RPMI7951 (cell line): ENCODE measurements at regions not wholly inside any gene's neighbourhood (a gene's known extent, or its start where the extent isn't known, plus 50 kb on each side); places are given as distances from the start of the nearest gene placed in this dataset.
A peak's percentile ranks its signal among the peaks of the same experiment; 100 is the strongest.
"Not testable (repeated sequence)": the region's sequence is repeated elsewhere in the genome, so short reads cannot be mapped to it uniquely, and the experiment has no call there.

Experiments
- DNase-seq: peaks from one replicate; pipeline ENCODE4 v3.0.0-alpha.2; 2012; ENCODE audit warnings: low read depth

DNA sequence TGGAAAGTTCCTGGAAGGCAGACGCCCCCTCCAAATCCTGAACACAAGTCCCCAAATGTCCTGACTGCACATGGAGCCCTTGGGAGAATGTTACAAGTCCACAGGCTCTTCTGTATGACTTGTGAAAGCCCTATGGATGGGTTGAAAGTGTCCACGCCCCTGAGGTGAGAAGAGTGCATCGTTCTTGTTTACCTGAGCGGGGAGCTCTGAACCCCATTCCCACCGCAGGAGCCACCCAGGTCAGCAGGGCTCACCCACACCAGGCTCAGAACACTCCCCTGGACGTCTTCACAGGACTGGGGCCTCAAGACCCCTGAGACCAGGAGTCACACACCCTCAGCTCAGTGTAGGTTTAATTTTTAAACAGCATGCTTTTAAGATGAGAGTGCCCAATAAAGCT, 84.2 kb upstream of the TMEM18 start:
- DNase-seq: no peak

DNA sequence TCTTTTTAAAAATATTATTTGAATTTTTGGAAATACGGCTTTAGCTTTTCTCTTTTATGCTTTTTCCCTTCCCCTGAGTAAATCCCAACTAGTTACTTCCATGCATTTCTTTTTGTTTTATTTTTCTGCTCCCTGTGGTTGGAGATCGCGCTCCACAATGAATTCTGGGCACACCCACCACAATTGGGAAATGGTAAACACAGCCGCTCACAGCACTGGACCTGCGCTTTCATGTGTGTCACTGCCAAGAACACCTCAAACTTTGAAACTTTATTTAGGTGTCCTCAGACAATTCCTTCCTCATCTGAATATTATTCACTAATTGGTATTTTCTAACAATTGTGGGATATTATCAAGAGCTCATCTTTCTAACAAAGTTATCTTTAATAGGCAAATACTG, 82.8 kb upstream of the TMEM18 start:
- DNase-seq: no peak

DNA sequence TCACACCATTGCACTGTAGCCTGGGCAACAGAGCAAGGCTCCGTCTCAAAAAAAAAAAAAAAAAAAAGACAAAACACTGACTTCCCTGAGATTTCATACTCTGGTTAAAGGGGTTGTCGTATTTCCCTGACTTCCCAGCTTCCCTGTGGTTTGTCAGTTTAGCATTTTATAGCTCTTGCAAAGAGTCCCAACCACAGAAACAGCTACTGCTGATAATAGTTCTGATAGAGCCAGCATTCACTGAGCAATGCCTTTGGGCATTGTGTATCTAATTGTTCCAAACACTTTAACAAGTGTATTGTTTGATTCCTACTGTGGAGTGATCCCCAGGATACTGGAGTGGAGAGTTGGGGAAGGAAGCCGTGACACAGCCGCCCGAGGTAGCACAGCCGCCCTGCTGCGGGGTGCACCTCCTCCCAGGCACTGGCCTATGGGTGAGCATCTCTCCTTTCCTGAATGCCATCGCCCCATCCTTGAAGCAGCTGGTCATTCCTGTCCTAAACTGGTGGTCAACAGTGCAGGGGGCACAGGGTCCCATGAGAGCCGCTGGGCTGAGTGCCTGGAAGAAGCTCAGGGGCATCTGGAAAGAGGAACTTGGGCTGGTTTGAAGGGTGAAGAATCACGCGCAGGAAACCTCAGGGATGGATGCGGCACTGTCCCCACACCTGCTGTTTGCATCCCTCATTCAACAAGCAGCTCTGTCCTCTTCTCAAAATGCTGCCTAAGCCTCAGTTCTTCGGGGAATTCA, 81.0 kb upstream of the TMEM18 start:
- DNase-seq: no peak

DNA sequence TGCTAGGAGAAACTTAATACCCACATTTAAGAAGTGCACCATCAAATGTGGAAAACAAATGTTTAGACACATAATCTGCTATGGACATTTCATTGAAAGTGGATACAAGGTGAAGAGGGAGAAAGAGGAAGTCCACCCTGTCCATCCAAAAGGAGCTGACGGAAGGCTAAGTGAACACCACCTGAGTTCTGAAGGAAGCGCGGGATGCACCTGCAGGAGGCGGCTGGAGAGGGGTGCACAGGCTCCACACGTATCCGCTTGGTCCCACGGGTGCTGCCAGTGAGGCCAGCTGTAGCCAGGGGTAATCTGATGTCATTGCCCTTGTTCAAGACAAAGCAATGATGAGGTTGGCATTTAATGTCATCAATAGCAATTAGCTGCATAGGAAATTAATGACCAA, 75.9 kb upstream of the TMEM18 start:
- DNase-seq: no peak

DNA sequence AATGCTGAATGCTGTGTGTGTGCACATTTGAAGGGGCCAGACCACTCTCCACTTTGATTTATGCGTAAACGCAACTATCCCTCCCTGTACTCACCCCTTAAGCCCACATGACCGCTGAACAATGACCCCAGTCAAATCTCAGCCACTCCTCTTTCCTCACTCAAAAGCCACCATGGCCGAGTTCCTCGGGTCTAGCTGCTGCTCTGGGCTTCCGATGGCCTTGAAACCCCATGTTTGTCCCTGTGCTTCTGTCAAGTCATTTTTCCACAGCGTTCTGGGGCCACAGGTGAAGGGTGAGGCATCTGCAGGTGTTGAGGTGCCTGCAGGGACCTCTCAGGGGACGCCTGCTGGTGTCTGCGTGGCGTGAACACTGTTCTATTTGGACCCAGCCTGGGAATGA, 74.3 kb upstream of the TMEM18 start:
- no peak for DNase-seq

DNA sequence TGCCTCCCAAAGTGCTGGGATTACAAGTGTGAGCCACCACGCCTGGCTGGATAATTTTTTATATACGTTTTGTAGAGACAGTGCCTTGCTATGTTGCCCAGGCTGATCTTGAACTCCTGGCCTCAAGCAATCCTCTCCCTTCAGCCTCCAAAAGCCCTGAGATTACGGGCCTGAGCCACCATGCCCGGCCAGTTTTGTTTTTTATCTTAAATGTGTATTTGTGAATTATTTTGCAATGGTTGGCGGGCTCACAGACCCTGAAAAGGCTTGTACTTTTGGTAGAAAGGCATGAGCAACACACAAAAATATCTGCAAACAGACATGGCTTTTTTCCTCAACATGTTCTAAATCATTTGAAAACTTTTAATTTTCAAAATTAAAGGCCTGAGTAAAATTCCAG, 73.4 kb upstream of the TMEM18 start:
- DNase-seq: no peak

DNA sequence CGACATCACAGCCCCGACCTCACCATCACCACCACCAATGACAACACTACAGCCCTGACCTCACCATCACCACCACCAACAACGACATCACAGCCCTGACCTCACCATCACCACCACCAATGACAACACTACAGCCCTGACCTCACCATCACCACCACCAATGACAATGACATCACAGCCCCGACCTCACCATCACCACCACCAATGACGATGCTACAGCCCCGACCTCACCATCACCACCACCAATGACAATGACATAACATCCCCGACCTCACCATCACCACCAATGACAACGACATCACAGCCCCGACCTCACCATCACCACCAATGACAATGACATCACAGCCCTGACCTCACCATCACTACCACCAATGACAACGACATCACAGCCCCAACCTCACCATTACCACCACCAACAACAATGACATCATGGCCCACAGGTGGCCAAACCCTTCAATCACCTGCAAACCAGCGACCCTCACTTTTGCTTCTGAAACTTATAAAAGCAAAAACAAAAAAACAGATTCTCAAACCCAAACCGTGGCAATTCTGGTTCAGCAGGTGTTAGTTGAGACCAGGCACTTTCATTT, 70.7 kb upstream of the TMEM18 start:
- no peak for DNase-seq

DNA sequence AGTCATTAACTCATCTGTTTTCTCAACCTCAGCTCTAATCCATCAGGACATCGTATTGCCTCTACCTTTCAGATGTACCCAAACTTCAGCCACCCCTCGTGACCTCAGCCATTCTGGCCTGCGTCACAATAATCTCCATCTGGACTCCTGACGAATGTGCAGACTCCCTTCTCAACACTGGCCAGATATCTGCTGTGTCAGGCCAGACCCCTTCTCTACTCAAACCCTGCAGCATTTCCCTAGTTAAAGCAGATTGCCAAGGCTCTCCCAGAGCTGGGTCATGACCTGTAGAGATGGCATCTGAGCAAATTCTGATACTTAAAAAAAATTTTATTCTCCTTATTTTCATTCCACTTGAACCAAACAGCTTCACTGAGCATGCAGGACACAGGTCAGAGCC, 69.5 kb upstream of the TMEM18 start:
- DNase-seq: no peak

DNA sequence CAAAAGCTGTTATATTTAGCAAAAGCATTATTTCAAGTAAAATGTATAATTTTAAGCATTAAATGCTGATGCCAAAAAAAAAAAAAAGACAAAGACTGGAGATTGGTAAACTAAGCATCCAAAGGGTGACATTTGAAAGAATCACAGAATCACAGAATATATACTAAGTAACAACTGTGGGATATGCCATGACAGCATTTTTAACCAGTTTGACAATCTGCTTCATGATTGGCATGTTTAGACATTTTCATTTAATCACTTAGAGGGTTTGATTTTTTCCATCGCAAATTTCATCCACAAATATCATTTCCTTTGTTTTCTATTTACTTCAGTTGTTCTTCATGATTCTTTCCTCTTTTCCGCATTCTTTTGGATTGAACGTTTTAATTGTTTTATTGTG, 66.9 kb upstream of the TMEM18 start:
- DNase-seq: no peak

DNA sequence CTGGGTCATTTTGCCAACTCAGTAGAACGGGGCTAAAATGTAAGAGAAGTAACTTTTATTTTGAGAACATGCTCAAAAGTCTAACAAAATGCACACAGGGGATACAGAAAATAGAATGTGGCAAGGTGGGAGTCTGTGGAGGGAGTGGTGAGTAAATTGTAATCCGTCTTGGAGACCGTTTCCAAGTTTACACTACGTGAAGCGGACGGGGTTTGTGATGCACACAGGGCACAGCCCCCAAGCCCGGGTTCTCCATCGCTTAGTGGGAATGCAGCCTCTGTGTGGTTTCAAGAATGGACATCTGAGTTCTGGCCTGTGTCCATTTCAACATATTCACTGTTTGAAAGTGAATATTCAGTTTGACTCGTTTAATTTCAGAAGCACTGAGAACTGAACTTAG, 65.0 kb upstream of the TMEM18 start:
- no peak for DNase-seq

DNA sequence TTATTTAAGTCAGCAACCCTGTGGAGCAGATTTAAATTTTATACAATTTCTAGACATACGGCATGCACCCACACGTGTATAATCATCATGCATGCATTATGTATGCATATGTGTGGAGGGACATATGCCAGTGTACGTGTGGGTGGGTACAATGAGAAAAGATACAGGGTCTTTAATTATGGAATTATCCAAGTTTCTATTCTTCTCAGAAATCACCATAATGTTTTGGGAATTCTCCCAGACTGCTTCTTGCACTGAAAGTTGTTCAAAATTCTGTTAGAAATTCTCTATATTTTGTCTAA, 63.9 kb upstream of the TMEM18 start:
- DNase-seq: no peak

DNA sequence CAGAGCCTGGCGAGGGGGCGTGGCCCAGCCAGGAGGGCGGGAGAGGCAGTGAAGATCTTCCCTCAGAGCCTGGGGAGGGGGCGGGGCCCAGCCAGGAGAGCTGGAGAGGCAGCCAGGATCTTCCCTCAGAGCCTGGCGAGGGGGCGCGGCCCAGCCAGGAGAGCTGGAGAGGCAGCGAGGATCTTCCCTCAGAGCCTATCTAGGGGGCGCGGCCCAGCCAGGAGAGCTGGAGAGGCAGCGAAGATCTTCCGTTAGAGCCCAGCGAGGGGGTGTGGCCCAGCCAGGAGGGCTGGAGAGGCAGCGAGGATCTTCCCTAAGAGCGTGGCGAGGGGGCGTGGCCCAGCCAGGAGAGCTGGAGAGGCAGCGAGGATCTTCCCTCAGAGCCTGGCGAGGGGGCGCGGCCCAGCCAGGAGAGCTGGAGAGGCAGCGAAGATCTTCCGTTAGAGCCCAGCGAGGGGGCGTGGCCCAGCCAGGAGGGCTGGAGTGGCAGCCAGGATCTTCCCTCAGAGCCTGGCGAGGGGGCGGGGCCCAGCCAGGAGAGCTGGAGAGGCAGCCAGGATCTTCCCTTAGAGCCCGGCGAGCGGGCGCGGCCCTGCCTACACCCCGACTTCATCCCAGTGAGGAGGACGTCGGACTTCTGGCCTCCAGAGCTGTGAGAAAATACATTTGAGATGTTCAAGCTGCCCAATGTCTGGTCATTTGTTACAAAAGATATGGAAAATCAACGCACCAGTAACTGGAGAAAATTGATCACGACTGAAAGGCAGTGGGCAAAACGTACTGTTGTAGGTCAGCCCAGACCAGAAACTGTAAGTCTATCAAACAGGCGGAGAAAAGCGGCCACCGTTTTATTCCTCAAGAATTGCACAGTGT, 63.4 kb upstream of the TMEM18 start:
- peak; percentile 95 for DNase-seq

DNA sequence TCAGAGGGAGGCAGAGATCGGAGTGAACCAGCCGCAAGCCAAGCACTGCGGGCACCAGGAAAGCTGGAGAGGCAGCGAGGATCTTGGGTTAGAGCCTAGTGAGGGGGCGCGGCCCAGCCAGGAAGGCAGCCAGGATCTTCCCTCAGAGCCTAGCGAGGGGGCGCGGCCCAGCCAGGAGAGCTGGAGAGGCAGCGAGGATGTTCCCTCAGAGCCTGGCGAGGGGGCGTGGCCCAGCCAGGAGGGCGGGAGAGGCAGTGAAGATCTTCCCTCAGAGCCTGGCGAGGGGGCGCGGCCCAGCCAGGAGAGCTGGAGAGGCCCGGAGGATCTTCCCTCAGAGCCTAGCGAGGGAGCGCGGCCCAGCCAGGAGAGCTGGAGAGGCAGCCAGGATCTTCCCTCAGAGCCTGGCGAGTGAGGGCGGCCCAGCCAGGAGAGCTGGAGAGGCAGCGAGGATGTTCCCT, 62.7 kb upstream of the TMEM18 start:
- DNase-seq: not testable (repeated sequence)

DNA sequence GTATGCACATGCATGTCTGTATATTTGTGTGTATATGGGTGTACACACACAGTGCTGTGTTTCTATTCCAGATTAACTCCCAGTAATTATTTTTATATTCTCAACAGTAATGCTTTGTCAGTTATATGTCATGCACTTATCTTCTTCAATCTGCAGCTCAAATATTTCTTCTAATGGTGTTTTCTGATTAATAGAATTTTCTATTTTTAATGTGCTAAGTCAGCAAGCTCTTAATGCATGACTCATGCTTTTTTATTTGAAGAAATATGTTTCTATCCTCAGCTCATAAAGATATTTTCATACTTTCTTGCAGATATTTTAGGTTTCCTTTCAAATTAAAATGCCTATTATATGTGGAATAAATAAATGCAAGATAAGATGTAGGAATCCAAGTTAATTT, 59.7 kb upstream of the TMEM18 start:
- no peak for DNase-seq

DNA sequence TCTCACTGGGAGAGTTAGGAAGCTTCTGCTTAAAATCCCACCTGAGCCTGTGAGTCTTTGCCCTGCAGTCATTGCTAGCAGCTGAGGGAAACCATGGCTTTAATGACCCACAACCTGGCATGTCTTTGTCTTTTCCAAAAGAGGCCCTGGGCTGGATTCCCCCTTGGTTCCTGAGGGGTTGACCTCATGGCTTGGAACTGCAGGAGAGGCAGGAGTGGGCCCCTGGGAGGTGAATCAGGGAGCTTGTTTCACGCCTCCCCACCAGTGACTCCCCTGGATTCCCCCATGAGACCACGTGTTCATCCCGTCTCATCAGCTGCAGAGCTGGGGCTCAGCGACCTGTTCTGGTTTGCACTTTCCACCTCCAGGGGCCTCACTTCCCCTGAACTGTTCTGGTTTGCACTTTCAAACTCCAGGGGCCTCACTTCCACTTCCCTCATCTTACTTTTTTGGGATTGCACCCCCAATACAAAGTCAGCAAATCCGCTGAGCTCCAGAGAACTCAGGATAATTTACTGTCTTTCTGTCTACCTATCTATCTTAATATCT, 58.5 kb upstream of the TMEM18 start:
- no peak for DNase-seq

DNA sequence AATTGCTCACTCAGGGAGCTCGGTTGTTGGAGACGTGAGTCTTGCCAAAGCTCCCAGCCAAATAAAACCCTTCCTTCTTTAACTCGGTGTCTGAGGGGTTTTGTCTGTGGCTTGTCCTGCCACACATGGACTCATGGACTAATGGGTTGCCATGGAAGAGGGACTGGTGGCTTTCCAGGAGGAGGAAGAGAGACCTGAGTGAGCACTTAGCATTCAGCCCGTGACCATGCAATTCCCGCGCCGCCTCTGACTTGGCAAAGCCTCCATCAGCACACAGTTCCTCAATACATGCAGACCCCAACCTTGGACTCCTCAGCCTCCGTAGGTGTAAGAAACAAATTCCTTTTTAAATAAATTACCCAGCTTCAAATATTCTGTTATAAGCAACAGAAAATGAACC, 57.3 kb upstream of the TMEM18 start:
- no peak for DNase-seq

DNA sequence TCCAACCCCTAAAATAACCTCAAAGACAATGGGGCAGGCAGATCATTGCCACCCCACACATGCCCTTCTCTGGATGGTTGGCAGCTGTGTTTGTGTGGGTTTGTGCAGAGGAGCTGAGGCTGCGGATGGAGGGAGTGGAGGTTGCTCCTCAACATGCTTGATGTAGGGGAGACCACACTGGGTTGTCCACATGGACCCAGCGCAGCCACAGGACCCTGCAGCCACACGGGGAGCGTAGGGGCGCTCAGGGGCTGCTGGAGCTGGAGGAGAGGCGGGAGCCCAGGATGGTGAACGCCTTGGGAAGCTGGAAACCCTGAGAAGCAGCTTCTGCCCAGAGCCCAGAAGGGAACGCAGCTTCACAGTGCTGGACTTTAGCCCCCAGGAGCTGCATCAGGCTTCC, 56.3 kb upstream of the TMEM18 start:
- no peak for DNase-seq

DNA sequence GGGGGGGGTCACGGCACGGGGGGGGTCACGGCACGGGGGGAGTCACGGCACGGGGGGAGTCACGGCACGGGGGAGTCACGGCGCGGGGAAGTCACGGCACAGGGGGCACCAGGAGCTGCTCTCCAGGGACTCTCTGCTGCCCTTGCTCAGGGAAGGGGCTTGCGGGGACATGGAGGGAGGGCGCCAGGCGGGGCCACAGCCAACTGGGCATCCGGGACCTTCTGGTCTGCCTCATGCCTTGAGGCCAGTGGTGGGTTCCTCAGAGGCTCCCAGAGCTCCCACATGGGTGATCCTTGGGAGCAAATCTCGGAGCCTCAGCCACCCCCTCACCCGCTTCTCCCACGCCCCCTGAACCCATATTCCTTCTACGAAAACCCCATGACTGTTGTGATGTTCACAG, 55.8 kb upstream of the TMEM18 start:
- DNase-seq: no peak

DNA sequence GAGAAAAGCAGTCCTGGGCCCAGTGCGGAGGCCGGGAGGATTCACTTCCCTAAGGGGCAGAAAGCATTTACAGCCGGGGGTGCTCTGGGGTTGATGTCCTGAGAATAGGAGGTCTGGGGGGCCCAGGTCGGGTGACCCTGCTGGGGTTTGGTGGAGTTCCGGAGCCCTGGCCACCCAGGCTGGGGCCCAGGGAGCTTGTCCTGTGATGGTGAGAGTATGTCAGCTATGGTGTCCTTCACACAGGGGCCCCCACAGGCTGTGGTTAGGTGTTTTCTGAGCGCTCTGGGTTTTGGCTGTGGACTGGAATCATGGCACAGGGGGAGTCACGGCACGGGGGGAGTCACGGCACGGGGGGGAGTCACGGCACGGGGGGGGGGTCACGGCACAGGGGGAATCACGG, 54.5 kb upstream of the TMEM18 start:
- DNase-seq: no peak

DNA sequence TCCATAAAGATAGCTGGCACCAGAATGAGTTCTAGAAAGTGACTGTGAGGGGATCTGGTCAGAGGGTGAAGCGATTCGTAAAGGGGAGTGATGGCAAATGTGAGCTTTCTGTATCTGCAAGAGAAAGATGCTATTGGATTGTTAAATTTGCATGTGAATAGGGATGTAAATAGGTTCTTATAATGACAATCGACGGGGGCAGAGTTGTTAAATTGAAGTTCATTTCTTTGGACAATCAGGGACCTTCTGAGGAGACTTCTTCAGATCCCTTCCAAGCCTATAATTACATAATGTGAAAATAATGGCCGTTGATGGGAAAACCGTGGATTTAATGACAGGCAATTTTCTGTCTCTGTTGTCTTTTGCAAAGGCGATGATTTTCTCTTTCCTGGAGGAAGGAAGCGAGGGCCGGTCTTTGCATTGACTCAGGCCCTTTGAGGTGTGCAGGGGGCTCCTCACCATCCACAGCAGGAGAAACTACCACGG, 52.2 kb upstream of the TMEM18 start:
- DNase-seq: no peak

DNA sequence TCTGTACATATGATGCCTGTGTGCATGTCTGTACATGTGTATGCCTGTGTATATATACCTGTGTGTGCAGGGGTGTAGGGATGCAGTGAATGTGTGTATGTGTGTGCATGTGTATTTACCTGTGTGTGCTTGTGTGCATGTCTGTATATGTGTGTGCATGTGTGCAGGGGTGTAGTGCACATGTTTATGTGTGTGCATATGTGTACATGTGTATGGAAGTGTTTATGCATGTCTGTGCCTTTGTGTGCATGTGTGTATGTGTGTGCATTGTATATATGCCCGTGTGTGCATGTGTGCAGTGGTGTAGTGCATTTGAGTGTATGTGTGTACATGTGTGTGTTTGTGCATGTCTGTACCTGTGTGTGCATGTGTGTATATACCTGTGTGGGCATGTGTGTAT, 51.0 kb upstream of the TMEM18 start:
- DNase-seq: no peak

DNA sequence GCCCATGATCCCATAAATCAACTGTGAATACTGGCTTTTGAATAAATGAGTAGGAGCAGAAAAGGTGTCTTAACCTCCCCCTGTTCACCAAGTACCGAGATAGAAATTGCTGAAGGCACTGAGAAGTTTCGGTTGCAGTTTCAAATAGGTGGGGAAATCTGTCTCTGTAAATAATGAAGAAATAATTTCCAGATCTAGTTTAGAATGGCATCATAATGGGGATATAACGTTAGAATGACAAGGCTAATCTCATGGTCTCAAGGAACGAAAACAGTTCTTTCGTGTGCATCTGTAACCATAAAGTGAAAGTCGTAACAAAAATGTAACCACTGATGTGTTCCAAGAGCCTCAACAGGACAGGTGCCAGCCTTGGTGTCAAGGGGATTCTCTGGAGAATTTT, 49.9 kb upstream of the TMEM18 start:
- no peak for DNase-seq
